HG03196 (cell line): ENCODE measurements at regions not wholly inside any gene's neighbourhood (a gene's known extent, or its start where the extent isn't known, plus 50 kb on each side); places are given as distances from the start of the nearest gene placed in this dataset.
"Not testable (repeated sequence)": the region's sequence is repeated elsewhere in the genome, so short reads cannot be mapped to it uniquely, and the experiment has no call there.

Experiments
- ATAC-seq: cut with Tn5 transposase; IDR thresholded peaks from one replicate; pipeline ENCODE4 v1.9.1; 2021; ENCODE audit not compliant: unreplicated experiment

DNA sequence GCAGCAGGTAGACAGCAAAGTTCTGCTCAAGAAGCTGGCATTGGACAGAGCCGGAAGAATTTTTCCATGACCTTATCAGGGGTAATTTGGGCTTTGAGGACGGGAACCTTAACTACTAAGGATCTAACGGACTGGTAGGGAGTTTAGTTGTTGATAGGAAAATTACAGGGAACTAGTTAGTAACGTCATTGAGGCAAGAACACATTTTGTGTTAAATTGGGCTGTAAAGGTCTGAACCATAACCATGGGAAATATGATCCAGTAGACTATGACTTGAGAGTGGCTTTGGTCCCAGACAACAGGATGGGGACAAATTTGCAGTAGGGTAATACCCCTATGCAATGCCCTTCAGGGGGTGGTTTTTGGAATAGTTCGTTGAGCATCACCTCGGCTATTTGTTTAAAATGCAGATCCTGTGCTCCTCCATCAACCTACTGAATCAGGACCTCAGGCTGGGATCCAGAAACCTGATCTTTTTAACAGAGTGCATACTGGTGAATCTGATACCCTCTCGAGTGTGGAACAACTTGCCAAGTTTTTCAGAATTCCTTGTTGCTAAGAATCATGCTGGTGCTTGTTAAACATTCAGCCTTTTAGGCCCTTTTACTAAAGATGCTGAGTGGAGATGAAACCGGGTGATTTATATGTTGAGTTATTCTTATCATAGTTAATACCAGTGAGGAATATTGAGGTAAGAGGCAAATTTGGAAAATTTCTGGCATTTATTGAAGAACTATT, 255.1 kb downstream of the MAP2K6 start:
- ATAC-seq, result no peak

DNA sequence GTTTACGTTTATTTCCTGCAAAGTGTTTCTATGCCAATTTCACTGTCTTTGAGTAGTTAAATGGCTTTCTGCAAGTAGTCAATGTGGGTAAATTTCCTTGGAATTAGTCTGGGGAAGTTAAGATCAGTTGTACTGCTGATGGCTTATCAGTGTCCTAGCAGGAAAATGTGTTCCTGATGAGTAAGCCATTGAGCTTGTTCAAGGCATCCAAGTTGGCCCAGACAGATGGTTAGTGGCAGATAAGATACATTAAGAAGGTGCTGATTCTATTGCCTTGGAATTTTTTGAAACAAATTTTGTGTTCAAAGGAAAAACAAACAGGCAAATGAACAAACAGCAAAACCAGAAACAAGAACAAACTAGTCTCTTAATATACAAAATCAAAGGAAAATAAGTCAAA, 258.4 kb downstream of the MAP2K6 start:
- no peak for ATAC-seq

DNA sequence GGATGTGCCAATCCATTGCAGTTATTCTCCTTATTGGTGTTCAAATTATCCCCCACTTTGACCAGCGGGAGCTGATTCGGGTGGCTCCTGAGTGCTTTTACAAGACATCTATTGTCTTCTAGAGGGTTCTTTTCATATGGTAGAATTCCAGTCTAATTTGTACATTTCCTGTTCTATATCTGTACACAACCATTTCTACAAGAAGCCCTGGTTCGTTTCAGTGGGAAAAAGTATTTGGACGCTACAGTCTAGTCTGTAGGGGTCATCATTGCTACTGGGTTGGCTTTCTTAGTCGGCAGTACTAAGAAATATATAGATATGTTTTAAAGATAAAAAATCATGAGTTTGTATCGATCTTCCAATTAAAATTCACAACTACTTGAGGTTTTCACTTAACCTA, 262.6 kb downstream of the MAP2K6 start:
- ATAC-seq, result no peak

DNA sequence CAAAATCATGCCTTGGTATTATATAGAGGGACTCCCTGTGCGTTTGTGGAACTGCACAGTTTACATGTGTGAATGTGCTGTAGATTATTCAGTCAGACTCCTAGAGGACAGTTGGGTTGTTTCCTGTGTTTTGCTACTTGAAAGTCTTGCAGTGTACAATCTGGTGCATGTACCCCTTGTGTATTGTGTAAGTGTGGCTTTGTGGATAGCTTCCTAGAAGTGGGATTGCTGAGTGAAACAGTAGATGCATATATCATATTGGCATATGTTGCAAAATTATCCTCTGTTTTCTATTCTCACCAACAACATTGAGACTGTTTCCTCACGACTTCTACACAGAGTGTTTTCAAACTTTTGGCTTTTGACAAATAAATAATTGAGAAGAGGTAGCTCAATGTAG, 263.7 kb downstream of the MAP2K6 start:
- ATAC-seq, result no peak

DNA sequence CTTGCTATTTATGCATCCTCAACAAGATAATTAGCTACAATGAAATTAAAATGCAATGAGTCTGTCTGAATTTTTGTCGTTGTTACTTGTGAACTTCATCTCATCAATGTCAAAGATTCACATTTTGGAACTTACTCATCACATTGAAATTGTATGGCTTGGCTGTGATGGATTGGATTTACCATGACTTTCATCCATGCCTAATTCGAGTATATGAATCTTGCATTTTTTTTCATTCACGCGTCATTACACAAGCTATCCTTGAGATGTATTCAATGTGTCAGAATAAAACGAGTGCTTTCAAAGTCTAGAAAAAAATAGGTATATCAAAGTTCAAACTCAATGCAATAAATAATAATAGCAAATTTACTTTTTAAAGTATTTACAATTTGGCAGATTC, 265.3 kb downstream of the MAP2K6 start:
- no peak for ATAC-seq

DNA sequence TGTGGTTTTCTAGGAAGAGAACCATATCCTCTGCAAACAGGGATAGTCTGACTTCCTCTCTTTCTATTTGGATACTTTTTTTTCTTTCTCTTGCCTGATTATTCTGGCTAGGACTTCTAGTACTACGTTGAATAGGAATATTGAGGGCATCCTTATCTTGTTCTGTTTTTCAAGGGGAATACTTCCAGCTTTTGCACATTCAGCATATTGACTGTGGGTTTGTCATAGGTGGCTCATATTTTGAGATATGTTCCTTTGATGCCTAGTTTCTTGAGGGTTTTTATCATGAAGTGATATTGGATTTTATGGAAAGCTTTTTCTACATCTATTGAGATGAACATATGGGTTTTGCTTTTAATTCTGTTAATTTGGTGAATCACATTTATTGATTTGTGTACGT, 269.8 kb downstream of the MAP2K6 start:
- ATAC-seq, result no peak

DNA sequence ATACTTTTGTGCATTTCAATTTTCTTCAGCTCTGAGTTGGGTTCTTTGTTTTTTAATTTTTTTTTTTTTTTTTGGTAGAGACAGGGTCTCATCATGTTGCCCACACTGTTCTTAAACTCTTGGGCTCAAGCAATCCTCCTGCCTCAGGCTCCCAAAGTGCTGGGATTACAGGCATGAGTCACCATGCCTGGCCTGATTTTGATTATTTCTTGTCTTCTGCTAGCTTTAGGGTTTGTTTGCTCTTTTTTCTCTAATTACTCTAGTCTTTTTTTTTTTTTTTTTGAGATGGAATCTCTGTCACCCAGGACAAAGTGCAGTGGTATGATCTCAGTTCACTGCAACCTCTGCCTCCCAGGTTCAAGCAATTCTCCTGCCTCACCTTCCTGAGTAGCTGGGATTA, 270.7 kb downstream of the MAP2K6 start:
- ATAC-seq, result not testable (repeated sequence)

DNA sequence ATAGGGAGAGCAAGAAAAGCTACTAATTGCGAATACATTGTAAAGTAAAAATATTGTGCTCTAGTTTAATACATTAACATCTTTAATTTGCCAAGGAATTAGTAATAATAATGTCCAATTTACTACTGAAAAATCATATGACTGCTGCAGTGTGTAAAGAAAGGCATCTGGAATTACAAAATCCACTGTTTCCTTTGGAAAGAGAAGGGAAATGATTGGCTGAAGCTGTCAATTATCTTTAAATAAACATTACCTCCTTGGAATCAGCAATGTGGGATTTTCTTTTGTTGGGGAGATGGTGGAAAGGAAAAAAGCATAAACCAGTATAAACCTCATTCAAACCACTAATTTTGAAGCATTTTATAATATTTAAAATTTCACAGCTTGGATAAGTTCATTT, 276.0 kb downstream of the MAP2K6 start:
- no peak for ATAC-seq

DNA sequence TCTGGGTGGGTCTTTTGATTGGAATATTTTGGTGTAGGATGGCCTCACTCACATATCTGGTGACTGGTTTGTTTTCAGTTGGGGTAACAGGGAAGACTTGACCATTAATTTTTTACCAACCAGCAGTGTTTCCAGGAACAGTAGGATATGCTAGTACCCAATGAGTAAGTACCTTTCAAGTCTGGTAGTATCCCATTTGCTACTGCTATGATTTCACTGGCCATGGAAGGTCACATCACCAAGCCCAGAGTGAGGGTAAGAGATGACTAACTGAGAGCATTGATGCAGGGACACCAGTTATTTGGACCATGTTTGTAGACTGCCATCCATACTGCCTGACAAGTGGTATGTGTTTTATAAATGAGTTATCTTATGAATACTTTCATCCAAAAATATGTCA, 277.7 kb downstream of the MAP2K6 start:
- no peak for ATAC-seq

DNA sequence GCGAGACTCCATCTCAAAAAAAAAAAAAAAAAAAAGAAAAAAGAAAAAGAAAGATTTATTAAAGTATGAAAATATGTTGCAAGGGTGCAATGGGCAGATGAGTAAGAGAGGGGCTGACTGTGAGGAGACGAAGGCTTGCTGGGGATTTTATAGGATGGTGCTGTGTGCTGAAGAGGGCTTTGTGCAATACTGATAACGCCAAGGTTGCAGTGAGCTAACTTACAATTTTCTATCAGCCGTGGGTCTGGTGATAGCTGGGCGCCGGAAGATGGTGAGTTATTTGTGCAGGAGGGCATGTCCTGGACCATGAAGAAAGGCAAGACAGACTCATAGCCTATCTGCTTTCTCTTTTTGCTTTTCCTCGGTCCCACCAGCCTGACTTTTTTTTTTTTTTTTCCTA, 281.1 kb downstream of the MAP2K6 start:
- ATAC-seq, result no peak

DNA sequence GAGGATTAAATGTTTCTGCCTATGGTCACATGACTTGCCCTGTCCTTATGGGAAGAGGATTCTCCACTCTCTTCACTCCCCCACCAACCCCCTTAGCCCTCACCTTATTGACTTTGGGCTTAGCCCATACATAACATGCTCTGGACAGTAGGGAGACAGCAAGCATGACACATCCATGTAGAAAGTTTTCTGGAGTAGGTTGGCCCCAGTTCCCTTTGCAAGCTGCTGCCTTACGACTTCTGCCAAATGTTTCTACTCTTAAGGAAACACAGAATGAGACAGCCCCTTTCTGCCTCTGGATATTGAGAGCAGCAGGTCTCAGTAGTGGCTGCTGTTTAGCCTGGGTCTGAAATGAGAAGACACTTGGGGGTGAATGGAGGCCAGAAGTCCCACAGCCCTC, 282.2 kb downstream of the MAP2K6 start:
- ATAC-seq, result no peak

DNA sequence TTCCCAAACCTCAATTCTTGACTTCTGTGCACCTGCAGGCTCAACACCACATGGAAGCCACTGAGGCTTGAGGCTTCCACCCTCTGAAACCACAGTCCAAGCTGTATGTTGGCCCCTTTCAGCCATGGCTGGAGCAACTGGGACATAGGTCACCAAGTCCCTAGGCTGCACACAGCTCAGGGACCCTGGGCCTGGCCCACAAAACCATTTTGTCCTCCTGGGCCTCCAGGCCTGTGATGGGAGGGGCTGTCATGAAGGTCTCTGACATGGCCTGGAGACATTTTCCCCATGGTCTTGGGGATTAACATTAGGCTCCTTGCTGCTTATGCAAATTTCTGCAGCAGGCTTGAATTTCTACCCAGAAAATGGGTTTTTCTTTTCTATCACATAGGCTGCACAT, 283.9 kb downstream of the MAP2K6 start:
- ATAC-seq, result not testable (repeated sequence)

DNA sequence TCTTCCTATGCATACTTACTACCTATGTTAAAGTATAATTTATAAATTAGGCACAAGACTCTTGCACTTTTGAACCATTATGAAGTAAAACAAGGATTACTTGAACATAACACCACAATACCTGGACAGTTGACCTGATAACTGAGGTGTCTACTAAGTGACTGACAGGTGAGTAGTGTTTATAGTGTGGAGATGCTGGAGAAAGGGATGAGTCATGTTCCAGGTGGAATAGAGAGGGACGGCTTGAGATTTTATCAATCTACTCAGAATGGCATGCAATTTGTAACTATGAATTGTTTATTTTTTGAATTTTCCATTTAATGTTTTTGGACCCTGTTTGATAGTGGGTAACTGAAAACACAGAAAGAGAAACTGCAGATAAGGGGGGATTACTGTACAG, 287.6 kb downstream of the MAP2K6 start:
- ATAC-seq, result no peak

DNA sequence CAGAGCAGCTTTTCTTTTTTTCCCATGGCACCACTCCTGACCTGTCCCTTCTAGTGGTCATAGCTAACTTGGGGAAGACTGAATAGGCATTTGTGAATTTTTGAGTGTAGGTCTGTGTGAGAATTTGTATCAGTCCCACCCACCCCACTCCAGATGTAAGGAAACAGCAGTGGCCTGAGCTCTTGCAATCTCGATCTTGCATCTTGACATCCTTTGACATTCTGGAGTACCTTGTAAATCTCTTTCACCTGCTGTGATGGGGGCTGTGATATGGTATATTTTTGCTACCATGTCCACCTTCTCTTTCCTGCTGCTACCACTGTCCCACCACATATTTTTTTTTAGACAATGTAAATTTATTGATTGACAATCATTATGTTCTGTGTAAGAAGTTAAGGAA, 289.3 kb downstream of the MAP2K6 start:
- no peak for ATAC-seq

DNA sequence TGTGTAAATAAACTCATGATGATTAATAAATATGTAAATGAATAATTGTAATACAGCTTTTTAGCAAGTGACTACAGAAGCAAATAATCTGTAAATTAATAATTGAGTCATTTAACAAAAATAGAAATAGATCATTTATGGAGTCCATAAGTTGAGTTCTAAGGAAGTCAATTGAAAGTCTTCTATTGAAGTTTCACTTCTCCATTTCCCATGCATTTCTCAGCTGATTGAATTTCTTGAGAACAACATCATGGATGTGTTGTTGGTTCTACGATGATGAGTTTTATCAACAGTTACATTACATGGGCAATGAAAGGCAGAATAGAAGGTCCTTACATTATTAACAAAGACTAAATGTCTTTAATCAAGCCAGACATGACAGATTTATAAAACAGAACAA, 290.4 kb downstream of the MAP2K6 start:
- no peak for ATAC-seq

DNA sequence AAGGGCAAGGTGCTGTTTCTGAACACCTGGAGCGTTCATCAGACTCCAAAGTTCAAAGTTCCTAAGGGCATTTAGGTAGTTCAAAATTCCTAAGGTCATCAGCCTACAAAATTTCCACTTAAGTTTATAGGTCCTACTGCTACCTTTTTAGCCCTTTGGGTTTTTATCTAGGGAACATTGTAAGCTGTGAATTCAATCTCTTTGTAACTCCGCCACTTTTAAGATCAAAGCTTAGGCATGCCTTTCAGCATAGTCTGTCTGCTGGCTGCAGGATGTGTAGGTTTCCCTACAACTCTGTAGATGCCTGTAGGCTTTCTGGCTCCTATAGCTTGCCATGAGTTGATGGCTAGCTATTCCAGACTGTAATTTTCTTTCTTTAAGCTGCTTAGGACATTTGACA, 291.6 kb downstream of the MAP2K6 start:
- no peak for ATAC-seq

DNA sequence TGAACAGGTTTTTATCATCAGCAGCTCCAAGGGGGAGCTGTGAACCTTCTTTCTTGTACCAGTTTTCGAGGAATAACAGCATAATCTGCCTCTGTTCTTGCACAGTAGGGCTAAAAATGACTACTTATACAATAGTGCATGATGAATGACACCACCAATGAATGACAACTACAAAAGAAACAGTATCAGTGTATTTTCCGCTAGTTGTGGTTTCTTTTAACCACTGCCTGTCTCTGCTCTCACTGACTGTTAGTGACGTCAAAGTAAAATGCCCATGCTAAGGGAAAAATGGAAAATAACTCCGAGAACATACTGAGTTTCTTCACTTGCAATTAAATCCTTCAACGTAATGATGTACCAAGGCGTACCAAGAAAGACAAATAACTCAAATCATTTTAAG, 294.9 kb downstream of the MAP2K6 start:
- ATAC-seq, result no peak

DNA sequence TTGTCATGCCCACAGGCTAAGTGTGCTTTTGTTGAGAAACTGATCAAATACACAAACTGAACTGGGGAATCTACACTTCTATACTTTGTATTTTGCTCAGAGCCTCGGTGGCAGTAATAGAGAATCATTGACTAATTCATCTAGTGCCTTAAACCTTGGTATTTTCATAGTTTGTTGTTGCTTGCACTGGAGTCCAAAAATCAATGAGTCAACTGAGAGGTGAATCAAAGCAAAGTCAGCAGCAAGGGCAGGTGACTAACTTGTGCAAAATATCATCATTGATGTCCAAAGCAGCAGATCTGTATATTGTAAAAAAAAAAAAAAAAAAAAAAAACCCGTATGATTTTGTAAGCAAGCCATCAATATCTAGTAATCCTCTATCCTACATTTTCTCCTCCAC, 296.4 kb downstream of the MAP2K6 start:
- no peak for ATAC-seq

DNA sequence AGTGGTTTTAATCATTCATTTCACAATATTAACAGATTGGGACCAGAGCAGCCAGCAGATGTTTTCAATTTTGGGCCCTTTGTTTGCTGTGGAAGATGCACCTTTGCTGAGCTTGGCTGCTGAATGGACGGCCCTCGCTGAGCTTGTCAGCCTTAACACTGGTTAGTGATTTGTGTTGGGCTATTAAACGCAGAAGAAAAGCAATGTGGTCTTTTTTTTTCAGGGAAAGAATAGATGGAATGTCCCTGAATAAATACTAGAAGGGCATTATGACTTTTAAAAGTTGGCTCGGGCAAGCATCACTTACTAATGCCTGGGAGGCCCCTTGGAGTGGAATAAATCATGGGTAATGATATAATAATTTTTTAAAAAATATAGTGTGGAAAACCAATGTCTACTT, 297.0 kb downstream of the MAP2K6 start:
- no peak for ATAC-seq

DNA sequence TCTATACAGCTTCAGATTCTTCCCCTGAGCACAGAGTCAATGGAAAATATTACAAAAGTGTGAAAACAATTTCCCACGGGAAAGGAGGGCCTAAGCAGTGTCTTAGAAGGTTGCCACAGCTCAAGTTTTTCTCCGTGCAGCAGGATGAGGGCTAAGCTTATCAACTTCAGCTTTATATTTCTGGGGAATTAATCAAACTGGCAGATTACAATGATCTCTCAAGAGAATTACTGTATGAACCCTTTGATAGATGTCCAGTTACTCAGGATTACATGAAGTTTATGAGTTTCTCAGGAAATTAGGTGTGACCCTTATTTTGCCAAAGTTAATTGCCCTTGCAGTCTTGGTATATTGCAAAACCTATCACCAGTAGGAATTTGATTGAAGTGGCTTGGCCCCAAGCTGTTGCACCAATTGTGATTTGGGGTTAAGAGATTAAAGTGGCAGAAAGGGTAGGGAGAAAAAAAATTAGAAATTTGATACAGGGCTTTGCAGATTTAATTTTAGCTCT, 298.4 kb downstream of the MAP2K6 start:
- no peak for ATAC-seq

DNA sequence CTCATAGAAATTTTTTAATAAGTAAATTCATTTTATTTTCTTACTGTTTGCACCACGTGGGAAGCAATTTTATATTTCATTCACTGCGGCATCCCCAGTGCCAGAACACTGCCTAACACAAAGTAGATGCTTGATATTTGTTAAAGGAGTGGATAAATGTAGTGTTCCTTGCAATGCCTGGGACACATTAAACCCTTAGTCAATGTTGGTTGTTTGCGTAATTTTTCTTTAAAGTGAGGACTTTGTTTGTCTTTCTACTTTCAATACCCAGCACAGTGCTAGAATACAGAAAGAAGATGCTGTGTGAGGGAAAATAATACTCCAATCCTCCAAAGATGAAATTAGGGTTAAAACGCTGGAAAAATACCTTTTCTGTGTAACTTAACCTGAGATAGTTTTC, 299.3 kb downstream of the MAP2K6 start:
- ATAC-seq, result no peak

DNA sequence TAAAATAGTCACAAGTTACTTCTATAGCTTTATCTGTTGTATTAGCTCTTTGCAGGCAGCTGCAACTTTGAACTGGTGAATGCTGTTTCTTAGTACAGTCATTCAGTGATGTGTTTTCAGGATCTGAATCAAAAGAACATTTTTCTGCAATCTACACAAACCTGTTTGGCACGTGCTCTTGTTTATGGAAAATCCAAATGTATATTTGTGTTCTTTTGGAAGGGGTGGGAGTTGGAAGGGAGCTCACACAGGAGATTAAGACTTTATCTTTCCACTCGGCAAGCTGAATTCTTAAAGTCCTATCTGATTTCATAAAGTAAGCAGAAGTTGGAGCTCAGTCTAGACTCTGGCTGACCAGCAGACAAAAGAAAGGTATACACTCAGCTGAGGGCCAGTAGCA, 300.2 kb downstream of the MAP2K6 start:
- ATAC-seq, result no peak

DNA sequence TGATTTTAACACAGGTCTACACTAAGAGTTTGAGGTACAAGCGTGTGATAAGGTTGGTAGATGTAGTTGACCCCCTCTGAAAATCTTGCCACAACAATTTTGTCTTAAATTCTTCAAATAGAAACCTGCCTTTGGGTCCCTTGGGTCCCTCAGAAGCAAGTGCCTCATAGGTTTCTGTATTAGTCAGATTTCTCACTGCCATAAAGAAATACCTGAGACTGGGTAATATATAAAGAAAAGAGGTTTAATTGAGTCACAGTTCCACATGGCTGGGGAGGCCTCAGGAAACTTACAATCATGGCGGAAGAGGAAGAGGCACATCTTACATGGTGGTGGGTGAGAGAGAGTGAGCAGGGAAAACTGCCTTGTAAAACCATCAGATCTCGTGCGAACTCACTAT, 301.2 kb downstream of the MAP2K6 start:
- no peak for ATAC-seq
